HG02678 (cell line): ENCODE measurements at regions not wholly inside any gene's neighbourhood (a gene's known extent, or its start where the extent isn't known, plus 50 kb on each side); places are given as distances from the start of the nearest gene placed in this dataset.
A peak's percentile ranks its signal among the peaks of the same experiment; 100 is the strongest.

Experiments used
- ATAC-seq: cut with Tn5 transposase; IDR thresholded peaks from one replicate; pipeline ENCODE4 v1.9.1; 2021; ENCODE audit warnings: mild to moderate bottlenecking, moderate library complexity; ENCODE audit not compliant: unreplicated experiment

- ATAC-seq: peak; percentile 65
Measured at GRCh38 chr15:38671675-38672254, 107.2 kb upstream of the RASGRP1 start.

- ATAC-seq: no peak
Measured at GRCh38 chr15:38672273-38672672, 107.7 kb upstream of the RASGRP1 start.

- ATAC-seq: peak; percentile 49
Measured at GRCh38 chr15:38672814-38673670, 108.4 kb upstream of the RASGRP1 start.

- ATAC-seq: no peak
Measured at GRCh38 chr15:38674448-38674847, 109.8 kb upstream of the RASGRP1 start.

- ATAC-seq: no peak
Measured at GRCh38 chr15:38678281-38678680, 113.7 kb upstream of the RASGRP1 start.

- no peak for ATAC-seq
Measured at GRCh38 chr15:38680775-38681174, 116.2 kb upstream of the RASGRP1 start.

- ATAC-seq: no peak
Measured at GRCh38 chr15:38682363-38682762, 117.7 kb upstream of the RASGRP1 start.

GRCh38 chr15:38682861-38683260 is 118.2 kb upstream of the RASGRP1 start:
- peak; percentile 48 for ATAC-seq

- ATAC-seq: peak; percentile 72
Measured at GRCh38 chr15:38683382-38684242, 119.0 kb upstream of the RASGRP1 start.

- ATAC-seq: no peak
Measured at GRCh38 chr15:38684440-38685010, 119.9 kb upstream of the RASGRP1 start.

GRCh38 chr15:38685686-38686339 is 121.2 kb upstream of the RASGRP1 start:
- ATAC-seq: no peak

GRCh38 chr15:38687340-38687739 is 122.7 kb upstream of the RASGRP1 start:
- ATAC-seq: no peak

- no peak for ATAC-seq
Measured at GRCh38 chr15:38687775-38688495, 123.3 kb upstream of the RASGRP1 start.

- peak; percentile 38 for ATAC-seq
Measured at GRCh38 chr15:38688761-38689160, 124.1 kb upstream of the RASGRP1 start.

- ATAC-seq: no peak
Measured at GRCh38 chr15:38689522-38689921, 124.9 kb upstream of the RASGRP1 start.

GRCh38 chr15:38690216-38690615 is 125.6 kb upstream of the RASGRP1 start:
- ATAC-seq: no peak

GRCh38 chr15:38690719-38691332 is 126.2 kb upstream of the RASGRP1 start:
- peak; percentile 40 for ATAC-seq

GRCh38 chr15:38691377-38691776 is 126.8 kb upstream of the RASGRP1 start:
- ATAC-seq: no peak

- no peak for ATAC-seq
Measured at GRCh38 chr15:38691965-38692788, 127.6 kb upstream of the RASGRP1 start.
